Kidney (tissue), 13 donors: ENCODE measurements at regions not wholly inside any gene's neighbourhood (a gene's known extent, or its start where the extent isn't known, plus 50 kb on each side); places are given as distances from the start of the nearest gene placed in this dataset.
A peak's percentile ranks its signal among the peaks of the same experiment; 100 is the strongest.

Experiments
- DNase-seq, 5 donors: peaks; one replicate each; pipeline ENCODE4 v3.0.0-alpha.2; 2013 to 2020
- FAIRE-seq: peaks from 2 replicates; lab custom pipeline; 2012; peaks lifted over from hg19 to GRCh38; lab: Jason Lieb, UNC
- H3K27ac ChIP-seq, 2 donors: one replicate each; pipeline ENCODE4 v1.7.0; 2013; ENCODE audit warnings: low read depth in 2 of 2, low read length in 2 of 2, inconsistent platforms in 1 of 2
- H3K27me3 ChIP-seq: one replicate; pipeline ENCODE4 v1.7.1; 2013; ENCODE audit warnings: low read length, inconsistent platforms; ENCODE audit not compliant: control insufficient read depth, insufficient read depth
- H3K36me3 ChIP-seq, 3 donors: one replicate each; pipeline versions ENCODE4 v1.7.0 to v1.7.1; 2013; ENCODE audit warnings: low read length in 3 of 3, control low read depth in 1 of 3, inconsistent platforms in 1 of 3; ENCODE audit not compliant: insufficient read depth in 3 of 3, control insufficient read depth in 2 of 3
- H3K4me1 ChIP-seq, 3 donors: one replicate each; pipeline versions ENCODE4 v1.7.0 to v1.7.1; 2013; ENCODE audit warnings: low read length in 3 of 3, inconsistent platforms in 1 of 3, low read depth in 1 of 3; ENCODE audit not compliant: control insufficient read depth in 2 of 3, insufficient read depth in 2 of 3
- H3K4me3 ChIP-seq, 3 donors: one replicate each; pipeline versions ENCODE4 v1.7.0 to v1.8.1; 2013; ENCODE audit warnings: low read length in 3 of 3, control low read depth in 1 of 3, inconsistent platforms in 1 of 3
- H3K9ac ChIP-seq, 3 donors: one replicate each; pipeline versions ENCODE4 v1.7.0 to v1.7.1; 2013; ENCODE audit warnings: low read length in 3 of 3, control low read depth in 1 of 3, inconsistent platforms in 1 of 3
- H3K9me3 ChIP-seq, 3 donors: one replicate each; pipeline versions ENCODE4 v1.7.0 to v1.7.1; 2013; ENCODE audit warnings: low read length in 3 of 3, control low read depth in 1 of 3, inconsistent platforms in 1 of 3; ENCODE audit not compliant: control insufficient read depth in 2 of 3, insufficient read depth in 1 of 3
- intact Hi-C: fragments of 100-400 bp; cut with DNase I; formaldehyde crosslinking; loops from one replicate; pipeline ENCODE4 v1.11.1; 2022
- TF ChIP-seq, protein P1 (sequence below): IDR thresholded peaks from 3 replicates; pipeline ENCODE4 v1.5.1; 2012; ENCODE audit warnings: mild to moderate bottlenecking, moderate library complexity, borderline replicate concordance; ENCODE audit not compliant: insufficient read depth; ENCODE audit errors: extremely low read depth
- donor health status: control.
- donor health status: control.
- donor health status: control.
- donor health status: control.
- donor health status: control.
- donor health status: DM: yes; HTN: yes; CAD: no.
- donor health status: Normal renal cell carcinoma (clear cell type).

DNA sequence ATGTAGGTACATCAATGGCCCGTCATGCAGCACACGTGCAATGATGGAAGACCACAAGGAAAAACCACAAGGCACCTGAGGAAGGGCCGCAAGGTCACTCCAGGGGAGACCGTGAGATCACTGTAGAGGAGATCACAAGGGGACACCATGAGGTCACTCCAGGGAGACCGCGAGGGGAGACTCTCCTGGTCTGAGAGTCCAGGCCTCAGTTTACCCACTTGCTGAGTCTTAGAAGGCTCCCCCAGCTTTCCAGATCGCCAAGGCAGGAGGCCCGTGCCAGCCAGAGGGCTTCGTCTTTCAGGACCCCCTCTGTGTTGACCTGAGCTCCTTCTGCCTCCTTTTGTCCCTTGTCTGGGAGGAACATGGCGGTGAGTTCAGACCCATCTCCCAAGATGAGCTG is 232.2 kb downstream of the ERMARD start:
- Histone ChIP-seq H3K9me3 (no peaks in the 10 kb centered on the region), H3K27me3 (no peaks in the 10 kb centered on the region), H3K27ac (no peak overlapping the region), H3K4me1 (no peaks in the 10 kb centered on the region), H3K36me3 (no peaks in the 10 kb centered on the region), H3K9ac (no peak overlapping the region), H3K4me3 (no peak overlapping the region)
- FAIRE-seq (no peak), DNase-seq (peak in 1 of 5 donors; percentile 29)
- intact Hi-C loops = no loop called here
- TF ChIP-seq, protein P1, sequence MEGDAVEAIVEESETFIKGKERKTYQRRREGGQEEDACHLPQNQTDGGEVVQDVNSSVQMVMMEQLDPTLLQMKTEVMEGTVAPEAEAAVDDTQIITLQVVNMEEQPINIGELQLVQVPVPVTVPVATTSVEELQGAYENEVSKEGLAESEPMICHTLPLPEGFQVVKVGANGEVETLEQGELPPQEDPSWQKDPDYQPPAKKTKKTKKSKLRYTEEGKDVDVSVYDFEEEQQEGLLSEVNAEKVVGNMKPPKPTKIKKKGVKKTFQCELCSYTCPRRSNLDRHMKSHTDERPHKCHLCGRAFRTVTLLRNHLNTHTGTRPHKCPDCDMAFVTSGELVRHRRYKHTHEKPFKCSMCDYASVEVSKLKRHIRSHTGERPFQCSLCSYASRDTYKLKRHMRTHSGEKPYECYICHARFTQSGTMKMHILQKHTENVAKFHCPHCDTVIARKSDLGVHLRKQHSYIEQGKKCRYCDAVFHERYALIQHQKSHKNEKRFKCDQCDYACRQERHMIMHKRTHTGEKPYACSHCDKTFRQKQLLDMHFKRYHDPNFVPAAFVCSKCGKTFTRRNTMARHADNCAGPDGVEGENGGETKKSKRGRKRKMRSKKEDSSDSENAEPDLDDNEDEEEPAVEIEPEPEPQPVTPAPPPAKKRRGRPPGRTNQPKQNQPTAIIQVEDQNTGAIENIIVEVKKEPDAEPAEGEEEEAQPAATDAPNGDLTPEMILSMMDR = no peak

DNA sequence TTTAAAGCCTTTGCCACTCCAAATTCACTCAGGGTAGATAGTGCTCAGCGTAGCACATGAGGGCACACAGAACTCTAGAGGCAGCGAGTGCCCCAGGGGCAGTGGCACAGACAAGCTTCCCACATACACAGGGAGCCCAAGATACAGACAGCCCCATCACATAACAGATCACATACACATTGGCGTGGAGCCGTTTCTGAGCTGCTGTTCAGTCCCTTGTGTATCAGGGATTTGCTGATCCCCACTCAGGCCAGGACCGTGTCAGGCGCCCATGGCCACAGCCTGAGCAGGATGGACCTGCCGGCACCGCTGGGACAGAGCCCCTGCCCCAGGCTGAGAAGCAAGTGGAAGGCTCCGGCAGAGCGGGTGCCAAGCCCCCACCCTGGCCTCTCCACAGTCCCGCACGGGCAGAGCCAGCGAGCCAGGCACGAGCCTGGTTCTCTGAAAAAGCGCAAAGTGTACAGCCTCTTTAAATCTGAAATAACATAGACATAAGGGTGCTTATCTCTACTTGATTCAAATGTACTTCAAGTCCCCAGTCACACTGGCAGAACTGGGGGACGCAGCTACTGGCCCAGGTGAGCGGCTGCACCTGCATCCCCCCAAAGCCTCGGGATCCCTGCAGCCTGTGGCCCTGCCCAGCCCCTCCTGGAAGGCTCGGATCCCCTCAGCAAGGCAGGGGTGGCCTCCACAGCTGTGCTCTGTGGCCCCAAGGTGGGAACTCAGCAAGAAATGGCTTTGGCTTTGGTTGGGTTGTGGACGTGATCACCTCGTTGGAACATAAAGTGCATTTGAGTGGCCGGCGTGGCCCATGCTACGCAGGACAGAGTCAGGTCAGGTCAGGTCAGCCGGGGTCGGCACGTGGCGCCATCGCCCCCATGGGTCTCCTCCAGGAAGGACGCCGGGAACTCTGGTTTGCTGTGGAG is 231.3 kb downstream of the ERMARD start:
- H3K27me3 ChIP-seq = no peaks in the 10 kb centered on the region
- intact Hi-C loops = no loop called here
- H3K4me3 ChIP-seq = no peak overlapping the region
- no peak for FAIRE-seq
- TF ChIP-seq, protein P1 = no peak
- H3K4me1 ChIP-seq = no peaks in the 10 kb centered on the region
- no peaks in the 10 kb centered on the region for H3K36me3 ChIP-seq
- H3K9me3 ChIP-seq = no peaks in the 10 kb centered on the region
- peak in 1 of 5 donors; percentile 62 for DNase-seq
- H3K27ac ChIP-seq = no peak overlapping the region
- H3K9ac ChIP-seq = no peak overlapping the region

- Histone ChIP-seq H3K4me1 (no peaks in the 10 kb centered on the region), H3K36me3 (no peaks in the 10 kb centered on the region), H3K9ac (no peak overlapping the region), H3K4me3 (no peak overlapping the region), H3K9me3 (no peaks in the 10 kb centered on the region), H3K27me3 (no peaks in the 10 kb centered on the region), H3K27ac (no peak overlapping the region)
- DNase-seq (peak in 1 of 5 donors; percentile 43), FAIRE-seq (no peak)
- TF ChIP-seq, protein P1 = no peak
- intact Hi-C loops = no loop called here
Observed at GRCh38 chr6:169981969-169982368, 230.5 kb downstream of the ERMARD start.
